Cardiac muscle cell (in vitro differentiated cells and primary cell): ENCODE measurements at regions not wholly inside any gene's neighbourhood (a gene's known extent, or its start where the extent isn't known, plus 50 kb on each side); places are given as distances from the start of the nearest gene placed in this dataset.

Experiments
- DNase-seq, 2 donors: peaks; one replicate each; pipeline versions ENCODE4 v3.0.0 to v3.0.0-alpha.2; 2010 to 2017; ENCODE audit warnings: low read depth in 1 of 2, low spot score in 1 of 2
- H3K27ac ChIP-seq: fragments of 200-600 bp; sonication (generic); 2 replicates; pipeline ENCODE4 v1.5.1; 2016
- H3K27me3 ChIP-seq: fragments of 200-600 bp; sonication (generic); 2 replicates; pipeline ENCODE4 v1.6.0; 2016; ENCODE audit warnings: control low read depth
- H3K36me3 ChIP-seq: fragments of 200-600 bp; sonication (generic); 2 replicates; pipeline ENCODE4 v1.5.1; 2016; ENCODE audit warnings: control low read depth
- H3K4me1 ChIP-seq: fragments of 200-600 bp; sonication (generic); 2 replicates; pipeline ENCODE4 v1.8.1; 2017; ENCODE audit warnings: low read depth, mild to moderate bottlenecking, mixed run types
- H3K4me3 ChIP-seq: fragments of 200-600 bp; sonication (generic); 2 replicates; pipeline ENCODE4 v1.5.1; 2016; ENCODE audit warnings: mild to moderate bottlenecking
- H3K9me3 ChIP-seq: fragments of 200-600 bp; sonication (generic); 2 replicates; pipeline ENCODE4 v1.5.1; 2017; ENCODE audit warnings: low read depth, mild to moderate bottlenecking, control low read depth
- CTCF ChIP-seq: IDR thresholded peaks from 2 replicates; pipeline ENCODE4 v1.5.1; 2012; ENCODE audit warnings: low read depth, mild to moderate bottlenecking, low read length

- H3K36me3 ChIP-seq: no peaks in the 10 kb centered on the region
- H3K27ac ChIP-seq: no peak overlapping the region
- no peak overlapping the region for H3K4me3 ChIP-seq
- no peaks in the 10 kb centered on the region for H3K27me3 ChIP-seq
- no peaks in the 10 kb centered on the region for H3K9me3 ChIP-seq
- no peak for TF ChIP-seq CTCF
- no peak for DNase-seq
- H3K4me1 ChIP-seq: no peaks in the 10 kb centered on the region
These were observed 523.5 kb upstream of the ADGRL4 start for GRCh38 chr1:79530055-79530454.

GRCh38 chr1:79524126-79524525, 517.6 kb upstream of the ADGRL4 start:
- Histone ChIP-seq H3K27ac (no peak overlapping the region), H3K4me3 (no peak overlapping the region), H3K27me3 (no peaks in the 10 kb centered on the region), H3K4me1 (no peaks in the 10 kb centered on the region), H3K9me3 (peaks cover 4% of the 10 kb centered on the region), H3K36me3 (no peaks in the 10 kb centered on the region)
- DNase-seq: no peak
- TF ChIP-seq CTCF: no peak

- peaks cover 4% of the 10 kb centered on the region for H3K9me3 ChIP-seq
- TF ChIP-seq CTCF: no peak
- H3K36me3 ChIP-seq: no peaks in the 10 kb centered on the region
- H3K27me3 ChIP-seq: no peaks in the 10 kb centered on the region
- no peaks in the 10 kb centered on the region for H3K4me1 ChIP-seq
- H3K27ac ChIP-seq: no peak overlapping the region
- no peak overlapping the region for H3K4me3 ChIP-seq
- DNase-seq: no peak
These were observed 512.7 kb upstream of the ADGRL4 start for GRCh38 chr1:79519084-79519760.

- H3K27ac ChIP-seq: no peak overlapping the region
- H3K4me3 ChIP-seq: no peak overlapping the region
- H3K4me1 ChIP-seq: no peaks in the 10 kb centered on the region
- H3K27me3 ChIP-seq: no peaks in the 10 kb centered on the region
- TF ChIP-seq CTCF: no peak
- H3K9me3 ChIP-seq: no peaks in the 10 kb centered on the region
- DNase-seq: no peak
- H3K36me3 ChIP-seq: no peaks in the 10 kb centered on the region
These were observed 511.1 kb upstream of the ADGRL4 start for GRCh38 chr1:79517470-79518224.

GRCh38 chr1:79507770-79508169, 501.2 kb upstream of the ADGRL4 start:
- no peaks in the 10 kb centered on the region for H3K36me3 ChIP-seq
- no peak for TF ChIP-seq CTCF
- H3K9me3 ChIP-seq: no peaks in the 10 kb centered on the region
- H3K4me3 ChIP-seq: no peak overlapping the region
- no peaks in the 10 kb centered on the region for H3K27me3 ChIP-seq
- no peak overlapping the region for H3K27ac ChIP-seq
- no peaks in the 10 kb centered on the region for H3K4me1 ChIP-seq
- no peak for DNase-seq
